Caco-2 (cell line): ENCODE measurements at regions not wholly inside any gene's neighbourhood (a gene's known extent, or its start where the extent isn't known, plus 50 kb on each side); places are given as distances from the start of the nearest gene placed in this dataset.

Source experiments
- BruUV-seq: library from RNA; stranded (reverse); fragments of 400-500 nt; replicated peaks from 2 replicates; lab custom pipeline; 2021; lab: Mats Ljungman, UMichigan
- CTCF ChIA-PET: fragments of 300-600 bp; sonication (Branson Sonifier 250); formaldehyde crosslinking; loops from one replicate; lab custom pipeline; 2022; ENCODE audit warnings: antibody characterized with exemption; lab: Charles Lee
- POLR2A ChIA-PET: fragments of 300-600 bp; sonication (Branson Sonifier 250); formaldehyde crosslinking; loops from one replicate; lab custom pipeline; 2022; ENCODE audit warnings: antibody characterized with exemption; lab: Charles Lee
- DNase-seq, 2 experiments: peaks; one replicate each; pipeline versions ENCODE4 v3.0.0 to v3.0.0-alpha.2; 2020 to 2022
- H3K27me3 ChIP-seq: replicated peaks from 2 replicates; pipeline ENCODE4 v1.6.0; 2011; ENCODE audit warnings: low read length; ENCODE audit not compliant: control insufficient read depth, insufficient read depth
- H3K36me3 ChIP-seq: 2 replicates; pipeline ENCODE4 v1.5.1; 2011; ENCODE audit warnings: low read length; ENCODE audit not compliant: control insufficient read depth, insufficient read depth
- H3K4me1 ChIP-seq: fragments of 250-450 bp; sonication (Bioruptor Pico); 2 replicates; pipeline ENCODE4 v1.5.1; 2020; ENCODE audit warnings: mild to moderate bottlenecking
- H3K4me3 ChIP-seq: 2 replicates; pipeline ENCODE4 v1.5.1; 2011; ENCODE audit warnings: low read depth, mild to moderate bottlenecking, control low read depth, low read length
- H3K9me3 ChIP-seq: fragments of 250-450 bp; sonication (Bioruptor Pico); 2 replicates; pipeline ENCODE4 v1.5.1; 2020; ENCODE audit warnings: mild to moderate bottlenecking, moderate library complexity
- H3K27ac Mint-ChIP-seq: one replicate; pipeline ENCODE4 v1.8.0; 2022; ENCODE audit warnings: mixed read lengths; ENCODE audit not compliant: unreplicated experiment
- H3K27me3 Mint-ChIP-seq: one replicate; pipeline ENCODE4 v1.8.0; 2022; ENCODE audit warnings: mixed read lengths; ENCODE audit not compliant: insufficient read depth, unreplicated experiment
- H3K36me3 Mint-ChIP-seq: one replicate; pipeline ENCODE4 v1.8.0; 2022; ENCODE audit warnings: mild to moderate bottlenecking, mixed read lengths; ENCODE audit not compliant: insufficient read depth, unreplicated experiment
- H3K4me1 Mint-ChIP-seq: one replicate; pipeline ENCODE4 v1.8.0; 2022; ENCODE audit warnings: low read depth, mixed read lengths; ENCODE audit not compliant: unreplicated experiment
- H3K4me3 Mint-ChIP-seq: one replicate; pipeline ENCODE4 v1.8.0; 2022; ENCODE audit warnings: mild to moderate bottlenecking, moderate library complexity, mixed read lengths; ENCODE audit not compliant: unreplicated experiment
- H3K9me3 Mint-ChIP-seq: one replicate; pipeline ENCODE4 v1.8.0; 2022; ENCODE audit warnings: mixed read lengths; ENCODE audit not compliant: unreplicated experiment
- intact Hi-C: fragments of 100-400 bp; cut with micrococcal nuclease; formaldehyde crosslinking; loops from one replicate; pipeline ENCODE4 v1.10.0; 2022; ENCODE audit not compliant: unreplicated experiment
- TF ChIP-seq, protein P1 (sequence below), 2 experiments: fragments of 200-600 bp in 1 of 2; IDR thresholded peaks; 1 replicate in 1 of 2; 2 replicates in 1 of 2; pipeline versions ENCODE4 v1.5.1 to v1.8.0; 2011 to 2022; ENCODE audit warnings: antibody characterized with exemption in 1 of 2, control low read depth in 1 of 2, inconsistent platforms in 1 of 2, low read depth in 1 of 2, low read length in 1 of 2, mild to moderate bottlenecking in 1 of 2, moderate library complexity in 1 of 2; ENCODE audit not compliant: insufficient read depth in 1 of 2, severe bottlenecking in 1 of 2, unreplicated experiment in 1 of 2

DNA sequence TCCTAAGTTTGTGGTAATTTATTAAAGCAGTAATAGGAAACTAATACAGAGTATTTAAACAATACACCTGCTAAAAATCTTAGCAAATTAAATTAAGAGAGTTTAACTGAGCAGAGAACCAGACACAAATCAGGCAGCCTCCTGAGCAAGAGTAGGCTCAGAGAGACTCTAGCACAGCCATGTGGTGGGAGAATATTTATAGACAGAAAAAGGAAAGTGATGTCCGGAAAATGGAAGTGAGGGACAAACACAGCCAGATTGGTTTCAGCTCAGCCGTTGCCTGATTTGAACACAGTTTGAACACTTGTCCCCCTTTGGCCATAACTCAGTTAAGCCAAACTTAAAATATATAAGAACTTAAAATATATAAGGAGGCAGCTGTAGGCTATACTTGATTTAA is 192.6 kb upstream of the PSMD7 start:
- Mint-ChIP-seq H3K27ac (no peak overlapping the region), H3K4me3 (no peak overlapping the region), H3K4me1 (no peaks in the 10 kb centered on the region), H3K36me3 (no peaks in the 10 kb centered on the region), H3K9me3 (no peaks in the 10 kb centered on the region), H3K27me3 (peaks cover 20% of the 10 kb centered on the region)
- CTCF ChIA-PET, result no interaction called here
- Histone ChIP-seq H3K9me3 (no peaks in the 10 kb centered on the region), H3K4me3 (no peak overlapping the region), H3K4me1 (no peaks in the 10 kb centered on the region), H3K36me3 (no peaks in the 10 kb centered on the region), H3K27me3 (no peaks in the 10 kb centered on the region)
- POLR2A ChIA-PET, result no interaction called here
- no TSS peak for BruUV-seq
- no peak for DNase-seq
- TF ChIP-seq, protein P1, sequence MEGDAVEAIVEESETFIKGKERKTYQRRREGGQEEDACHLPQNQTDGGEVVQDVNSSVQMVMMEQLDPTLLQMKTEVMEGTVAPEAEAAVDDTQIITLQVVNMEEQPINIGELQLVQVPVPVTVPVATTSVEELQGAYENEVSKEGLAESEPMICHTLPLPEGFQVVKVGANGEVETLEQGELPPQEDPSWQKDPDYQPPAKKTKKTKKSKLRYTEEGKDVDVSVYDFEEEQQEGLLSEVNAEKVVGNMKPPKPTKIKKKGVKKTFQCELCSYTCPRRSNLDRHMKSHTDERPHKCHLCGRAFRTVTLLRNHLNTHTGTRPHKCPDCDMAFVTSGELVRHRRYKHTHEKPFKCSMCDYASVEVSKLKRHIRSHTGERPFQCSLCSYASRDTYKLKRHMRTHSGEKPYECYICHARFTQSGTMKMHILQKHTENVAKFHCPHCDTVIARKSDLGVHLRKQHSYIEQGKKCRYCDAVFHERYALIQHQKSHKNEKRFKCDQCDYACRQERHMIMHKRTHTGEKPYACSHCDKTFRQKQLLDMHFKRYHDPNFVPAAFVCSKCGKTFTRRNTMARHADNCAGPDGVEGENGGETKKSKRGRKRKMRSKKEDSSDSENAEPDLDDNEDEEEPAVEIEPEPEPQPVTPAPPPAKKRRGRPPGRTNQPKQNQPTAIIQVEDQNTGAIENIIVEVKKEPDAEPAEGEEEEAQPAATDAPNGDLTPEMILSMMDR (IDR thresholded peaks at IDR 0.05; ENCODE audit: insufficient read depth in 1 of 2, low read depth in 1 of 2, low read length in 1 of 2, severe bottlenecking in 1 of 2, unreplicated experiment in 1 of 2), result no peak
- intact Hi-C loops, result loop anchor here (10.0 kb wide), 1 partner anchor 171 kb away; no protein-coding TSS in a partner anchor

DNA sequence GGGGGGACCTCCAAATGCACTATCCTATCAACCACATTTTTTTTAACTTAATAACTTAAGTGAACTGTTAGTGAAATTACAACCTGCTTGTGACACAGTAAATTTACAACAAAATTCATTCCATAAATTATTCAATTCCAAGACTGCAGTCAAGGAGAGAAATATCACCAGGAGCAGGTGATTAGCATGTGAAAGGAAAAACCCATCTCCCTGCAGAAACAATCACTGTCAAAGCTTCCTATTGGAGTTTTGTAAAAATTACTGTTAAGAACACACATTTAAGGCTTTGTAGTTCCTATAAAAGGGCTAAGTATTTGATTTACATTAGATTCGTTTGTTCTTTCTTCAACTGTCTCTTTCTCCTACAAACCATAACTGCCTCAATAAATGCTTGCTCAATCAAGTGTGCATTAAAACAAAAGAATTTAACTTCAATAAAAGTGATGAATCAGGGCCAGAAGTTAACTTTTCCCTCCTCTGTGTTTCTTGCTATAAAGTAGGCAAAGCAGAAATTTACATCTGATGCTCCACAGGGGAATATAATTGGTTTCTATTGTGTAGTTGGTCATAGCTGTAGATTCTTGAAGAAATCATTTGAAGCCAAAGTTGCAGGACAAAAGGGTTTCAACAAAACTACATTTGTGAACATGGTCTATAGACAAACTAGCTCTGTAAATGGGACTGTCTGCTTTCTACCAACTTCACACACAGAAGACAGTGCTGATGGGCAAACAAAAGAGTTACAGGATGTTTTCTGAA is 195.1 kb upstream of the PSMD7 start:
- H3K4me1 Mint-ChIP-seq, result no peaks in the 10 kb centered on the region
- ChIA-PET CTCF (no interaction called here), POLR2A (no interaction called here)
- BruUV-seq, result no TSS peak
- H3K27ac Mint-ChIP-seq, result no peak overlapping the region
- H3K36me3 Mint-ChIP-seq, result no peaks in the 10 kb centered on the region
- Histone ChIP-seq H3K36me3 (no peaks in the 10 kb centered on the region), H3K27me3 (no peaks in the 10 kb centered on the region), H3K4me1 (no peaks in the 10 kb centered on the region), H3K9me3 (no peaks in the 10 kb centered on the region), H3K4me3 (no peak overlapping the region)
- no peak for DNase-seq
- TF ChIP-seq, protein P1 (IDR thresholded peaks at IDR 0.05; ENCODE audit: insufficient read depth in 1 of 2, low read depth in 1 of 2, low read length in 1 of 2, severe bottlenecking in 1 of 2, unreplicated experiment in 1 of 2), result no peak
- intact Hi-C loops, result loop anchor here (10.0 kb wide), 1 partner anchor 173 kb away; no protein-coding TSS in a partner anchor
- no peak overlapping the region for H3K4me3 Mint-ChIP-seq
- no peaks in the 10 kb centered on the region for H3K9me3 Mint-ChIP-seq
- peaks cover 20% of the 10 kb centered on the region for H3K27me3 Mint-ChIP-seq

DNA sequence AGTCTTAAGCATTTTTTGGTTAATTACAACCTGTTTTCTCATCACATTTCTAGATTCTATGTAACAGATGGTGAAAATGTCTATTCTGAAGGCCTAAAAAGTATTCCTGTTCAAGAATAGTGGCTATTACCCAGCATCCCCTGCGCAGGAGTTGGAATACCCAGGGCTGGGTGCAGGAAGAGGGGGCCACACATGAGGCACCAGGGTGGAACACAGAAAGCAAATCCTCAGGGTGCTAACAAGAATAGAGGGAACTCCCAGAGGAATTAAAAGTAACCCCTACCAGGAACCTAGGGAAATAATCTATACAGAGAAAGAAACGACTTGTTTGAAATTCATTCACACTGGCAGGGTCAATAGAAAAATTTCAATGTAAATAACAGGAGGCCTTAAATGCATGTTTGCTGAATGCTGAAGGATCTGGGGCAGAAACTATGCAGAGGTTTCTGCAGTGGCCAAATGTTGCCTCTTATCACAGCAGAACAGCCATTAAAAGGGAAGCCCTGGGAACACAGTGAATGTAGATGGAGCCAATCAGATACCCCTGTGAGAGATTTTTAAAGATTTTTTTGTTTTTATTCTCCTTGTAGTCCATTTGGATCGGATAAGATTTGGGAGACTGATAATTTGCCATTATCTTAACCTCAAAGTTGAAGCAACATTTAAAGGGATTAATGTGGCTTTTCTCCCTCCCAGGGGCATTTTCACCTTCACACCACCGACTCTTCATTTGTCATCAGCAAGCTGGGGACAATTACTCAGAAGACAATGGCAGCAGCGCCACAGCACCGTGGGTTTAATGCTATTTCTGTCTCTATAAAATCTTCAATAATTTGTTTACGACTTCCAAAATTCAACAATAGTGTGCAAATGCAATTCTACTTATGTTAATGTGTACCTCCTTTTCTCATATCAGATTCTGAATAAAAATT is 196.0 kb upstream of the PSMD7 start:
- no peaks in the 10 kb centered on the region for H3K9me3 Mint-ChIP-seq
- no peaks in the 10 kb centered on the region for H3K36me3 Mint-ChIP-seq
- Histone ChIP-seq H3K36me3 (no peaks in the 10 kb centered on the region), H3K27me3 (no peaks in the 10 kb centered on the region), H3K4me3 (no peak overlapping the region), H3K9me3 (no peaks in the 10 kb centered on the region), H3K4me1 (no peaks in the 10 kb centered on the region)
- ChIA-PET CTCF (no interaction called here), POLR2A (no interaction called here)
- H3K27ac Mint-ChIP-seq, result no peak overlapping the region
- H3K4me3 Mint-ChIP-seq, result no peak overlapping the region
- no peaks in the 10 kb centered on the region for H3K4me1 Mint-ChIP-seq
- peaks cover 20% of the 10 kb centered on the region for H3K27me3 Mint-ChIP-seq
- no TSS peak for BruUV-seq
- TF ChIP-seq, protein P1 (IDR thresholded peaks at IDR 0.05; ENCODE audit: insufficient read depth in 1 of 2, low read depth in 1 of 2, low read length in 1 of 2, severe bottlenecking in 1 of 2, unreplicated experiment in 1 of 2), result no peak
- intact Hi-C loops, result loop anchor here (10.0 kb wide), 1 partner anchor 174 kb away; no protein-coding TSS in a partner anchor
- no peak for DNase-seq
